Activated CD4-positive, CD25-positive, alpha-beta regulatory T cell (primary cell): ENCODE measurements at regions not wholly inside any gene's neighbourhood (a gene's known extent, or its start where the extent isn't known, plus 50 kb on each side); places are given as distances from the start of the nearest gene placed in this dataset.
"Not testable (repeated sequence)": the region's sequence is repeated elsewhere in the genome, so short reads cannot be mapped to it uniquely, and the experiment has no call there.

ENCODE experiments used
- DNase-seq, 4 experiments: peaks; one replicate each; lab custom pipeline; 2025; lab: John Stamatoyannopoulos, UW

DNA sequence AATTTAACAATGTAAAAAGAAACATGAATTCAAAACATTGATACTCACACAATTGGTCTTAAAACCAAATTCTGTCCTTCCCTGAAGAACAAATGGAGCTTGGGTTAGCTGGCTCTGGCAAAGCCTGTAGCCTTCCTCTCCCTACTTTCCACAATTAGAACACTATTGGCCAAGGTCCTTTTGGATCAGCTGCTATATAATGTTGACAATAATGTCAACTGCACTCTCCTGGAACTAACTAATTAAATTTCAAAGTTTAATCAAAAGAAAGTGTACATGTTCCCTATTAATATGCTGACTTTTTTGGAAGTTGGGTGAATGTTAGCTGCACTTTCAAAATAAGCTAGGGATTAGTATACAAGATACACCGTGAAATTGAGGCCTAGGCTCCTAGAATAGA lies 440.1 kb upstream of the NFE2L3 start:
- DNase-seq: no peak

DNA sequence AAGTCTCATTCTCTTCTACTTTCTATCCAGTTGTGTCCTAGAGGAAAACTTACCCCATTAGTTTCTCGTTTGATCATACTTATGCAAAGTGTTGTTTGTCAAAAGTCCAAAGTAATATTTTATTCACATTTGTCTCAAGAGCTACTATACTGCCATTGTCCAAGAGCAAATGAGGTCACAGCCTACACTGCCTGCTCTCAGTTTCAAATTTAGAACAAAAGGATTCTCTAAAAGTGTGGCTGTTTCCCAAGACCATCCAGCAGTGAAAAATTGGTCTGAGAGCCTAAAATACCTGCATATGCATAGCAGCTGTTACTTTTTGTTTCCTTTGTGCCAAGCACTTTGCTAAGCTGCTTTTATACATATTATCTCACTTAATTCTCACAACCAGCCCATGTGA lies 439.5 kb upstream of the NFE2L3 start:
- DNase-seq: no peak

DNA sequence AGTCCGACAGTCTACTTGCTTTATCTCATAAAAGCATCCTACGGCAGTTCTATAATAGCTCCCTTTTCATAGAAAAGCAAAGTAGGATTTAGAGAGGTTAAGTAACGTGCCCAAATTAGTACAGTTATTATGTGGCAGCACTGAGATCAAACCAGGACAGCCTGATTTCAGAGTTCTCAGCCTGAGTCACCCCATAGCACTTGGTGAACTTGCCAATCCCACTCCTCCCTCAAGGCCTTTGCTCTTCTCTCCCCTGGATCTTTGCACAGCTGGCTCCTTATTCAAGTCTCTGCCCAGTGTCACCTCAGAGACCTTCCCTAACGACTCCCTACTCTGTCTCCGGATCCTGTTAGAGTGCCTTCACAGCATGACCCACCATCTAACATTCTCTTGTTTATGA lies 438.0 kb upstream of the NFE2L3 start:
- DNase-seq: no peak

DNA sequence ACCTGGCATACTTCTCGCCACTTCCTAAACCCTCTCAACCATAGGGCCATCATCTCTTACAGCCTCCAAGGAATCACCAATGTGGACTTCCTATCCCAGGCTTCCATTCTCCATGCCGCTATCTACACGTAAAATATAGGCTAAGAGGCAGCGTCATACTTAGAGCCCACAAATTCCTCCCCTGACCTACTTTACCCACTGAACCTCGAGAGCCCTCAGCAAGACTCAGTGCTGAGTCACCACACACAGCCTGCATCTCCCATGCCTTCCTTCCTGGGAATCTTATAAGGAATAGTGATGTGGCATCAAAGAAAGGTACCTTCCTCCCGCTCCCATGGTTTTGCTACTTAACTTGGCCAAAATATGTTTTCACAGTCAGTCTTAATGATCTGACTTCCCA lies 435.6 kb upstream of the NFE2L3 start:
- DNase-seq: no peak

DNA sequence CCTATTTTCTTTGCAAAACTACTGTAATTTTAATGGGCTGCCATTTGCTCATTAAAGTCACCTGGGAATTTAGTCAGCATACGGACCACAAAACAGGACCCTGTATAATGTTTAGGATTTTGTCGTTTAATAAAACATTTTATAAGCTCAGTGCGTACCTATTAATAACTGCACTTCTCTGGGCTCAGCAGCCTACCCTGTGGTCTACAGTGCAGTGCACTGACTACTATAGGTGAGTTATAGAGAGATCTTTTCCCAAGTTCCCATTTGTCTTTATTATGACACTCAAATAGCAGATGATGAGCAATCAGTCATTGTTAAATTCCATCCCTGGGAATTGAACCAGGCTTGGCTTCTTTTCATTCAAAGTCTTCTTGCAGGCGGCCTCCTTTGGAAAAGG lies 433.4 kb upstream of the NFE2L3 start:
- DNase-seq: no peak

DNA sequence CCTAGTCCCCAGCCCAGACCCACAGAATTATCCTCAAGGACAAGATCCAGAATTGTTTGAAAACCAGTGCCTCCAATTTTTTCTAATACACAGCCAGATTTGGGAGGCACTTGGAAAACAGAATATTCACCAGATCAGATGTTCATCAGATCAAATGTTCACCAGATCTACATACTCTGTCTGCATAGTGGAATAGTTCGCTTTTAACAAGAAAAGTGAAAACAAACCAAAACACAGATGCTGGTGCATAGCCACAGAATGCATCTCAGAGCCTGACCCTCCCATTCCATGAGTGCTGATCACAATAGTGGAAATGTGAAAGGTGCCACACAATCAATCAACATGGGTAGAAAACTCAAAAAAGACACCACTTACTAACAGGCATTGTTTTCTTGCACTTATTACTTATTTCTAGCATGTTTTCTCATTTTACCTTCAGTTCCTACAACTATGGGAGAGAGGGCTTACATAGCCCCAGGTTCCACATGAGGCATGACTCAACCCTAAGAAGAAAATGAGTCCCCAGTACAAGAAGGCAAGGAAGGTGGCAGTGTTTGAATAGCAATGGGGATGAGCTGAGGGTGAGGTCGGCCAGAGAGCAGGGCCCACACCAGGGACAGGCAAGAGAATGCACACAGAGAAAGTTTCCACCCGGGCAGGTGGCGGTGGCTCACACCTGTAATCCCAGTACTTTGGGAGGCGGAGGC lies 432.7 kb upstream of the NFE2L3 start:
- no peak for DNase-seq

DNA sequence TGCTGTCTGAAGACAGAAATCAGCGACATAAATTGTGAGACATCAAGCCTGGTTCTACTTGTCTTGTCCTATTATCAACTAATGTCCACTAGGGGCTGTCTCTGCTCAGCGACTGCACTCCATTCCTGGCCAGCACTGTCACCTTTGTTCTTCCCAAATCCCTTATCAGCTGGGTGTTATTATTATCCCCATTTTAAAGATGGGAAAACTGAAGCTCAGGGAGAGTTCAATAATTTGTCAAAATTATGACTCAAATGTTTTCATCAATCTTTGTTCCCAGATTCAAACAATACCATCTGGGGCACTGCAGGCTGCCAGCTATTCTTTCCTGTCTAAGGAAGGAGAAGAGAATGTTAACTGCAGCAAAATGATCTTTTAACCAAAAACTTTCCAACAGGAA lies 431.6 kb upstream of the NFE2L3 start:
- DNase-seq: no peak

DNA sequence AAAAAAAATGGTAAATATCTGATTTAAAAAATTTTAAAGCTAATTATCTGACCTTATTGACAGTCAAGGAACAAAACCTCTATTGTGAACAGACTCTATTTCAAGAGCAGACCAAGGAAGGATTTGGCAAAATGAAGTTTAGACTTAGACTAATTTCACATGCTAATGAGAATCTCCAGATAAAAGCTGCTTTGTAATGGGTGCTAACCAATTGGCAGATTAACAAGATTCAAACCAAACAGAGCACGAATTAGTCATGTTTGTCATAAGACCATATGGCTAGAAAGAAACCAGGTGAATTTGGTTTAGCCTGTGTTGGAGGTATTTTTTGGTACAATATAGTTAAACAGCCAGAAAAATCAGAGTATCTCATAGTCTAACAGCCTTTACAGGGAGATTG lies 429.1 kb upstream of the NFE2L3 start:
- DNase-seq: no peak

DNA sequence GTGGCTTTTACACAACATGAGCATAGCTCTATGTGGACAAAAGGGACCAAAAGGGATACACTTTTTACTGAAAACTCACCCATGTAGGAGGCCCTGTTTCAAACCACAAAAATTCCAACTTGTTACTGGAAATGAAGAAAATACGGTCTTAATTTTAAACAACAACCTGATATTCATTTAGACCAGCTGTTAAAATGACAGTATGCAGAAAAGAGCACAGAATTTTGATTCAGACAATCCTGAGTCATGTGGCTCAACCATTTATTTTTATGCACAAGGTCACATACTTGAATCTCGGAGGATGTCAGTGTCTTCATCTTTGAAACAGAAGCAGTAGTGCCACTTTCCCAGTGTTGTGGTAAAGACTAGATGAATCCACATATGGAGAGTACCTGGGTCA lies 426.5 kb upstream of the NFE2L3 start:
- no peak for DNase-seq

DNA sequence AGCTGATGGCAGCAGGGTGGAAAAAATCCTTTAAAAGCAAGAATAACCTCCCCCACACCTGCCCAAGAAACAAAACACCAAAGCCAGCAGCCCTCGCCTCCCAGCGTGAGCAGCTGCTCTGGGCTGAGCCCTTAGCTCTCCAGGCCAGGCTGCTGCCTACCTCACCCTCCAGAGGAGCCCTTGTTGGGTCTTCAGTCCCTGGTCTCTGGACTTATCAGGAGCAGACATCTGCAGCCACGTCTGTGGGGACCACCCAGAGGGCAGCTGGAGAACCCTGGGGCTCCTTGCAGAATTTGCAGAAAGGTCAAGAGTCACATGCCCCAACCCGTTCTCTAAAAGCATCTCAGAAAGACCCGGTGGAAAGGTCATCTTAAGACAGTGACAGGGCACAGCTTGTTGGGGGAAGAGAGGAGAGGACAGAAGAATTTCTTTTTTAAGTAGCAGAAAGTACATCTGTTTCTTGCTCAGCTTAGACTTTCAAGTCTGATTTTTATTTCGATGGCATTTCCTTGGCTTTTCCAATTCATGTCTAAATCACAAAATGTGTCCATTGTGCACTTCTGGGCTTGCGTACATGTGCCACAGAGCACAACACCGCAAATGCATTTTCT lies 425.7 kb upstream of the NFE2L3 start:
- no peak for DNase-seq

DNA sequence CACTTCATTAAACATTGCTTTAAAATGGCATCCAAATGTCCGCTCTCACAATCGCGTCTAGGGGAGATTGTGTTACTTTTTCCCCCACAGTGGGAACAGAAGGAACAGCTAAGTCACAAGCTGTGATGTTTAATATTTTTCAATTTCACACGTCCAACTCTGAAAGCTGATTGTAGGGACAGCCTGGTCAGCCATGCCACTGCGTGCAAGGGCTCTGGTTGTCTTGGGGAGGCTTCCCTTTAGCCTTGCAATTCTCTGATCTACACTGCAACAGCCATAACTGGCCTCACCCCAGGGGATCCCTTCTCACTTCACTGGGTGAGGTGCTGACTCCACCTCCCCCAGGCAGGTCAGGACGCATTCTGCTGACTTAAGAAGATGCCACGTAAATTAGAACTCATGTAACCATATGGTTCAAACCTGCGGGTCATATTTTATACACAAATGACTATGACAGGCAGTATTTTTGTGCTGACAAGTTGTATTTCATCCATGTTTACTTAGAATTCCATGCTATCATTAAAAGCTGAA lies 425.2 kb upstream of the NFE2L3 start:
- no peak for DNase-seq

DNA sequence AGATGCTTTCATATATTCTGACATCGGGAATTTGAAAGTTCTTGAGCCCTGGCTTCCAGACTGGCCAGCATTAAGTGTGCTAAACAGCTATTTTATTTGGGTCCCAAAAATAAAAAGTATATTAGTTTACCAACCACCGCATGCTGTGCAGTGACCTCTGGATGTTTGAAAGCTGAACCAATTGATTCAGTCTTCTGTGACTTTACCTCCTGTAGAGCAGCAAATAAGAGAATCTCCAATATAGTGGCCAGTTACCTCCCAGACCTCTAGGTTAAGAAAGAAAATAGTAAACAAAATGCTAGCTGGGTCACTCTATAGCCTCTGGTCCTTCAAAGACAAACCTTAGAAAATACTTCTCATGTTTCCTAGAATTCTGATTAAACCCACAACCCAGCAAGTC lies 424.6 kb upstream of the NFE2L3 start:
- no peak for DNase-seq

DNA sequence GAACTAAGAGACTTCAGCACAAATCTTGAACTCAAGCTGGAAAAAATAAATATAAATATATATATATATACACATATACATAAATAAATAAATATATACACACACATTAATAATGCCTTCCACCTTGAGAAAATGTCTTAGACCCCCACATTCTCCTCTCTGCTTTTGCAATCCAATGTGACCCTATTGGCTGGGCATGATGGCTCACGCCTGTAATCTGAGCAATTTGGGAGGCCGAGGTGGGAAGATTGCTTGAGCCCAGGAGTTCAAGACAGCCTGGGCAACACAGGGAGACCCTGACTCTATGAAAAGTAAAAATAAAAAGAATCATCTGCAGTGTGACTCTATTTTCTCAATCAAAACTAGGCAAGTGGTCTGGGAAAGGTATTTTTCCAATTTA lies 424.1 kb upstream of the NFE2L3 start:
- DNase-seq: no peak

DNA sequence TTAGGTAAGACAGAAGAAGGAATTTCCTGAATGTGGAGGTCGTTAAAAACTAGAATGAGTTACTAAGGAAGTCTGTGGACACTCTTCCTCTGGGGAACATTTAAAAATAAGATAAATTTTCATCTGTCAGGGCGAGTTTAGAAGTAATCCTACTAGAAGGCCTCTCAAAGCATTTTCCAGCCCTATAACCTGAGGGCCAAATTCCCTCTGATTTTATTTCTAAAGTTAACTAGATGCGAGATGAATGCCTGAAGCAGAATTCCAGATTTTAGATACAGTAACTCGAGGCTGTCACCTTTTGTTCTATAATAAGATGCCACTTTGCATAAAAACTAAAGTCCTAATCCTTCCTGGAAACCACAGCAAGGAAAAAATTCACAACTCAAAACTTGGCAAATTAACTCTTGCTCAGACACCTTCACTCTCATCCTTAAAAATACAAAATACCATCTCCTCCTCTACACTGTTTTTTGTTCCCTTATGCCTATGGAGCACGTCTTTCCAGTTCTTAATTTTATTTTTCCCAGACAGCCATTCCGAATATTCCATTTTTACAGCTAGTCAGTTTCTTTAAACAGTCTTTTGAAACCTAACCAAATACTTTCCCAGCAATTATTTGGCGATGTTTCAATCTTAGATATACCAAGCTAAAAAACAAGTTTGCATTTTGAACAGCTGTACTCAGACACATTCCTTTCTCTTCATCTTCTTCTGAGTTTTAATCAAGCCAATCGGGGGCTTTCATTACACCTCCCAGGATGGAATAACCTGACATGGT lies 420.7 kb upstream of the NFE2L3 start:
- no peak for DNase-seq

DNA sequence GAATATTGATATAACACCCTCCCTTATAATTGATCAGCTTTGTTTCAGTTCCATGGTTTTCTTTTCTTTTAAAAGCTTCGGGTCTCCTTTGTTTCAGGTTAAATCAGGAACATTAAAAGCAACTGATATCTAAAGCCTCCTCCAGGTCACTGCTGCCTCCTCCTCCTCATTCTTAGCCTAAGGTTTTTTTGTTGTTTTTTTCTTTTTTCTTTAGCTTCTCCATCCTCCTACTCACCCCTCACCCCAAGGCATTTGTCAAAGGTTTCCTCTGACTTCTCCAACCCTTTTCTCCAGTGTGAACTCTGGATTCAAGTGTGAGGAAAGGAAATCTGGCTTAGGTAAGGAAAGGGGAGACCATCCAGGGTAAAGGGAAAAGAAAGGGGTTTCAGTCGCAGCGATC lies 420.2 kb upstream of the NFE2L3 start:
- DNase-seq: no peak

DNA sequence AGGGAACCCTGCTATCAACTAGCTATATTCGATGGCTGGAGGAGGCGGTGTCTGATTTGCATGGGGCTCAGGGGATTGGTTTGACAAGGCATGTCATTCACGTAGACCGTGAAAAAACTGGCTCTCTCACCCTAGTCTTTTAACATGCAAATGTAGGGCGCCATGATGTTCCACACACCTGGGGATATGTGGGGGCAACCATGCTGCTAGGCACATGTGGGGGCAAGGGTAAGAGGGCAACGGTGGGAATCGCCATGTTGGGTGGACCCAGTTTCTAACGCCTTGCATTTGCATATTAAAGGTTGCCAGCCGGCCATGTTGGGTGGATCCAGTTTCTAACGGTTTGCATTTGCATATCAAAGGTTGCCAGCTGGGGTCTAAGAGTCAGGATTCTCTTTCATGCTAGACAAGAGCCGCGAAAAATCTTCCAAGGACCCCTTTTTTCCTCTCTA lies 419.2 kb upstream of the NFE2L3 start:
- DNase-seq: no peak

DNA sequence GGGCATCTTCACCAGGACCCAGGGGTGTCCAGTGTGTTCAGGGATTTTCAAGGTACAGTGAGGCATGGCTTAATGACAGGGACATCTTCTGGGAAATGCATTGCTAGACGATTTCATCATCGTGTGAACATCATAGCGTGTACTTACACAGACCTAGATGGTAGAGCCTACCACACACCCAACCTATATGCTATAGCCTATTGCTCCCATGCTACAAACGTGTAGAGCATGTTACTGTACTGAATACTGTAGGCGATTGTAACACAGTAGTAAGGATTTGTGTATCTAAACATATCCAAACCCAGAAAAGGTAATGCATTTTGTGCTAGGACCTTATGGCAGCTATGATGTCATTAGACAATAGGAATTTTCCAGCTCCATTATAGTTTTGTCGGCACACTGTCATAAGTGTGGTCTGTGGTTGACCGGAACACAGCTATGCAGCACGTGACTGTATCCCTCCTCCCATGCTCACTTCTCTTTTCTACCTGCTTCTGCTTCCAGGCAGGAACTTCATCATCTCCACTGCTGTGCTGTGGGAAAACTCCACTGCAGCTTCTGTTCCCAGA lies 416.2 kb upstream of the NFE2L3 start:
- no peak for DNase-seq

DNA sequence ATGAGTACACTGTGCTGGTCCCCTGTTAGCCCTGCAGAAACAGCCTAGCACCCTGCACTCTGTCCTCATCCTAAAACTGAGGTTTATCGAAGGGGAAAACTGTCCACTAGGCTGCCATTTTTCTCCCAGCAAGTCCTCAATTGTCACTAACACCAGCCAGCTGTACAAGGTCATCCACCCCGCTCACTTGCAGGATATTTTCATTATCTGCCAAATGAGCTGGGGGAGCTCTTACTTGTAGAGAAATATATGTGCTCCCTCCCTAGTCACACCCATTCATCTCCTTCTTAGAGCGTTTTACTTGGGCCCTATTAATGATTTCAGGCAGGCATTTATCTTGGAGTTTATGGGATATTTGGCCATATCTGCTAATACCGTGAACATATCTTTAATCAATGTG lies 413.5 kb upstream of the NFE2L3 start:
- DNase-seq: no peak

DNA sequence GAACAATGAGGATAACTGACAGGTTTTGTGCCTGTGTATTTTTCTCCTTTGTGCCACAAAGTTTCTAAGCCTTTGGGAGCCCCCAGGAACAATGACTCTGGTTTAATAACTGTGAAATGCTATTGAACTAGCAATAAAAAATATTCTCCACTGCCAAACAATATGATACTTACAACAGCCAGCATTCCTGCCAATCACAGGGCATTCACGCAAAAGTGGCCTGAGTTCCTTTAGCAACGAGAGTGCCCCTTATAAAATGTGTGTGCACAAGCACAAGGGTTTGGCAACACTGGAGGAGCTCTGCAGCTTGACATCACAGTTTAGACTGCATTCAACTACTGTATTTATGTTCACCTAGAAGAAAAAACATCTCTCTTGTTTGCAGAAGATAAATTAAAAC lies 412.9 kb upstream of the NFE2L3 start:
- no peak for DNase-seq

DNA sequence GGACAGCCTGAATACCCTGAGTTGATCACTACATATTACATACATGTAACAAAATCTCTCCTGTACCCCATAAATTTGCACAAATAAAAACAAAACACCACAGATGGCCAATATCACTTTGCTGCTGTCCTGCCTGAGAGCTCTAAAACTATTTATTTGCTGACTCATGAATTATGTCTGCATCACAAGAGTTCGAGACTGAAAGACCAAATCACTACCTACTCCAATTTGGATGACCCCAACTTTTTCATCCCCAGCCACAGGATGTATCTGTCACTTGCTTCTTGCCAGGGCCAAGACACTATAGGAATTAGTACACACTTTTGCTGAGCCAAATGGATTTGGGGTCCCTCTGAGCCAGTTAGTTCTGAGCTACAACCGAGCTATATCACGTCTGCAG lies 409.7 kb upstream of the NFE2L3 start:
- DNase-seq: no peak

DNA sequence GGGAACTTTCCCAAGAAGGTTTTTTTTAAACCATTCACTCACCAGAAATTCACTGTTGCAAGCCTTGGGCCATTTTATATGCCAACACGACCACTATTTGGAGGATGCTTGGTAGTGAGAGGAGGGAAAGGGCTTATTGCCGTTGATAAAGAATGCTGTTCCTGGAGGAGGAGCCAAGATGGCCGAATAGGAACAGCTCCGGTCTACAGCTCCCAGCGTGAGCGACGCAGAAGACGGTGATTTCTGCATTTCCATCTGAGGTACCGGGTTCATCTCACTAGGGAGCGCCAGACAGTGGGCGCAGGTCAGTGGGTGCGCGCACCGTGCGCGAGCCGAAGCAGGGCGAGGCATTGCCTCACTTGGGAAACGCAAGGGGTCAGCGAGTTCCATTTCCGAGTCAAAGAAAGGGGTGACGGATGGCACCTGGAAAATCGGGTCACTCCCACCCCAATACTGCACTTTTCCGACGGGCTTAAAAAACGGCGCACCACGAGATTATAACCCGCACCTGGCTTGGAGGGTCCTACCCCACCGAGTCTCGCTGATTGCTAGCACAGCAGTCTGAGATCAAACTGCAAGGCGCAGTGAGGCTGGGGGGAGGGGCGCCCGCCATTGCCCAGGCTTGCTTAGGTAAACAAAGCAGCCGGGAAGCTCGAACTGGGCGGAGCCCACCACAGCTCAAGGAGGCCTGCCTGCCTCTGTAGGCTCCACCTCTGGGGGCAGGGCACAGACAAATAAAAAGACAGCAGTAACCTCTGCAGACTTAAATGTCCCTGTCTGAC lies 408.1 kb upstream of the NFE2L3 start:
- not testable (repeated sequence) for DNase-seq
